SW 1271 (cell line): ENCODE measurements at regions not wholly inside any gene's neighbourhood (a gene's known extent, or its start where the extent isn't known, plus 50 kb on each side); places are given as distances from the start of the nearest gene placed in this dataset.
"Not testable (repeated sequence)": the region's sequence is repeated elsewhere in the genome, so short reads cannot be mapped to it uniquely, and the experiment has no call there.

Source experiments
- DNase-seq, 2 experiments: peaks; one replicate each; lab custom pipeline; 2025; lab: John Stamatoyannopoulos, UW

DNA sequence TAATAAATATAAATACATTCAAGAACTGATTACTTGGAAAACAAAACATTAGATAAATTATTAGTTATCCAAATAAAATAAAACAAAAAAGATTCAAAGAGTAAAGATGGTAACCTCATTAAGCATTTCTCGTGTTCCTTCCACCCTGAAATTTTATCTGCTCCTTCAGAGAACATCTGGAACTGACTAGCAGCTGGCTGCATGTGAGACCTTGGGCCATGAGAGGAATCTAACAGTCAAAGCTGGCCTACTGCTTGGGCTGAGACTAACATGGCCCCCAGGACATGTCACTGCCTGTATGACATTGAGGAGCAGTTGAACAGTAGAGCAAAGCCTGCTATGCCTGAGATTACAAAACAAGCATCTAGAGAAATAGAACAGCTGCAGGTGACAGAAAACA lies 208.5 kb upstream of the ZSWIM2 start:
- no peak for DNase-seq

DNA sequence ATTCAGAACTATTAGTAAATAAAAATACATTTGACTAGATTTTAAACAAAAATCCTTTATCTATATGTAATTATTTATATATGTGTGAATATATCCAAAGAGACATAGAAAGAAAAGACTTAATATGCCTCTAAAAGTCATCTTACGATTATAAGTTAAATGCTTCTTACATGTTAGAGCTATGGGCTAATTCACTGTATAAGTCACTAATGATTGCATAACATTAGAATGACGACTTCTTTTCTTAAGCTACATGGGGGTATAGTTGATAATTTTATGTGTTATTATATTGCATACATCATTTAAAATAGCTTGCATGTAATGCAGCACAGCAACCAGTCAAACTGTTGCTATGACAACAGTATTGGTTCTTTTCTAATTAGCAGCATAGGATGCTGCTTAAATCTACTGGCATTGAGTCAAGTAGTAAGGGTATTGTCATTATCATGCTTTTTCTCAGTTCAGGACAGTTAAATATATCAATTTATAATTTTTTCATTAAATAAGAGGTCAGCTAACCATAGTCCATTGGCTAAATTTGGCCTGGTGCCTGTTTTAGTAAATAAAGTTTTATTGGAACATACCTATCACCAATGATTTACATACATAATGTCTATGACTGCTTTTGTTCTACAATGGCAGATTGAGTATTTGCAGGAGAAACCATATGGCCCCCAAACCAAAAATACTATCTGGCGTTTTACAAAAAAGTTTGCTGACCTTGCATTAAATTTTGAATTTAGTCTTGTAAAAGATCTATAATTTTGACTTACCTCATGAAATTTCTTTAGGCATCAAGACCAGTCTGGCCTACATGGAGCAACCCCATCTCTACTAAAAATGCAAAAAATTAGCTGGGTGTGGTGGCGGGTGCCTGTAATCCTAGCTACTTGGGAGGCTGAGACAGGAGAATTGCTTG lies 207.7 kb upstream of the ZSWIM2 start:
- no peak for DNase-seq

GRCh38 chr2:187055463-187055862 lies 206.5 kb upstream of the ZSWIM2 start:
- no peak for DNase-seq

DNA sequence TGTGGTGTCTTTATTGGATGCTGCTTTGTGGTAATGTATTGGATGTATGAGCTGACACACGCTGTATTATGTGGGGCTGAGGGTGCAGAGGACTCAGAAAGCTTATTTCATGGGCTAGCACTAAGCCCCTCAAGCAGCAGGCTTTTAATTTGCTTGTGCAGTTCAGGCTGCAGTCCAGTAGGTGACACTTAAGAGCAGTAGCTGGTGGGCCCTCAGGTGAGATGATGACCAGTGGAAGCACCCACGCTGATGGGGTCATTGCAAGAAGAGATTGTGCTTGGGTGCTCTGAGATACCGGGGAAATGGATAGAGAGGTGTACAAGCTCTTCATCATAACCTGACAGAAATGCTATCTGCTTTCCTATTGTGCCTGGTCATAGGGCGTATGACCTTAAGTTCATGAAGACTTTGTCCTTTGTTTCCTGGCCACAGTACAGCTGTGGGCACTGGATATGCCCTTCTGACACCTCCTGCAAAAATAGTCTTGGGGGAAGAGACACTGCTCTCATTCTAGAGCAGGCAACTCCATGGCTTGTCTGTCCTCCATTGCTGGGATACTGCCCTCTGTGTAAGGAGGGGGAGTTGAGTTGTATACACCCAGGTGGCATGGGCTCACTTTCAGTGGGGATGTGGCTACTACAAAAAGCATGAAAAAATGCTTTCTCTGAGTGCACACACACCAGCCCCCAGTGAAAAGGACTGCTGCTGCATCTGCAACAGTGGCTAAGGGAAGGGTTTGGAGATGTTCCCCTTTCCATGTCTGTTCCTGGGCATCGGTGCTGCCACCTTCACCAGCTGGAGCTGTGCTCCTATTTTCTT lies 205.7 kb upstream of the ZSWIM2 start:
- DNase-seq, result no peak

- DNase-seq, result no peak
These were observed 202.4 kb upstream of the ZSWIM2 start for GRCh38 chr2:187051350-187051749.

DNA sequence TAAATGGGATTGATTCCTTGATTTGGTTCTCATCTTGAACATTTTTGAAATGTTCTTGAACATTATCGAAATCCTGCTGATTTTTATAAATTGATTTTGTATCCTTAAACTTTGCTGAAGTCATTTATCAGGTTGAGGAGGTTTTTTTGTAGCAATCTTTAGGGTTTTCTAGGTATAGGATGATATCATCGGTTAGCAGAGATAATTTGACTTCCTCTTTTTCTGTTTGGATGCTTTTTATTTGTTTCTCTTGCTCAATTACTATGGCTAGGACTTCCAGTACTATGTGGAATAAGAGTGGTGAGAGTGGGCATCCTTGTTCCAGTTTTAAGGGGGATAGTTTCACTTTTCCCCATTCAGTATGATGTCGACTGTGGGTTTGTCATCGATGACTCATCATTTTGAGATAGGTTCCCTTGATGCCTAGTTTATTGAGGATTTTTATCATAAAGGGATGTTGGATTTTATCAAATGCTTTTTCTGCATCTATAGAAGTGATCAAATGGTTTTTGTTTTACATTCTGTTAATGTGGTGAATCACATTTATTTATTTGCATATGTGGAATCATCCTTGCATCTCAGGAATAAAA lies 201.5 kb upstream of the ZSWIM2 start:
- DNase-seq, result no peak

DNA sequence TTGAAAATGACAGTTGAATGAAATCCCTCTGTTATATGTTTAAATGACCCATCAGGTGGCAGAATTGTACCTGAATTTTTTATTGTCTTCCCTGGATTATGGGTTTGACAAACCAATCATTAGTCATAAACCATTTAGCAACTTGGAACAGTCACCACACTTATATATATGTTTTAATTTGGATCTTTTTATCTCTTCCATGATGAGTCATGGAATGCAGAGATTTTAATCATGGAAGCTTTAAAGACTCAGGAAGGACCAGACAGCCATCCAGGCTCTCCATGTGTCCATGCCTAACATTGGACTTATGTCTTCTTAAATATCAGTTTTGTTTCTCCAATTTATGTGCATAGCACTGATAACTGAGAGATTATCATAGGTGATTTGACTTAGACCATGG lies 188.3 kb upstream of the ZSWIM2 start:
- DNase-seq, result no peak

DNA sequence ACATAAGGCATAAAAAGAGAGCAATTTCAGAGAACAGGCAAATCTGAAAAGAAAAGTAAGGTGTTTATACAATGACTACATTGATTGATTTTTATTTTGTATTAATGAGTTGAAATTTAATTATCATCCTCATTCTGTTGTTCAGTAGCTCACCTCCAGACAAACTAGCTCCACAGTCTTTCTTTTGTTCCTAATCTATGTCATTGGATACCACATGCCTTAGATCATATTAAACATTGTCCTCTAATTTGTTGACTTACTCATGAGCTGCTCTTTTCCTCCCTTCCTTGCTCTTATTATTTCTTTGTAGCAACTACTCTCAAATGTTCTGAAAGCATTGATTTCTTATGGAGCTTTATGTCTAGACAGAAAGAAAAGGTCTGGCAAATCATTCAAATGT lies 185.5 kb upstream of the ZSWIM2 start:
- no peak for DNase-seq

- DNase-seq, result no peak
These were observed 175.8 kb upstream of the ZSWIM2 start for GRCh38 chr2:187024739-187025138.

DNA sequence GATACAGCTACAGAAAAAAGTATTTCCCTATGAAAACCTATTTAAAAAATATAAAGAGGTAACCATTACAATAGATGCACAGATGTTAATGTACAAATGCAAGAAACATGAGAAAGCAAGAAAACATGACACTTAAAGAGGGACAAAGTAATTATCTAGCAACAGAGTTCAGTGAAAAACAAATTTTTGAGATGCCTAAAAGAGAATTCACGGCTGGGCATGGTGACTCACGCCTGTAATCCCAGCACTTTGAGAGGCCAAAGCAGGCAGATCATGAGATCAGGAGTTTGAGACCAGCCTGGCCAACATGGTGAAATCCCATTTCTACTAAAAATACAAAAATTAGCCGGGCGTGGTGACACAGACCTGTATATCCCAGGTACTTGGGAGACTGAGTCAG lies 175.0 kb upstream of the ZSWIM2 start:
- DNase-seq, result not testable (repeated sequence)

- no peak for DNase-seq
These were observed 168.5 kb upstream of the ZSWIM2 start for GRCh38 chr2:187017438-187017837.

DNA sequence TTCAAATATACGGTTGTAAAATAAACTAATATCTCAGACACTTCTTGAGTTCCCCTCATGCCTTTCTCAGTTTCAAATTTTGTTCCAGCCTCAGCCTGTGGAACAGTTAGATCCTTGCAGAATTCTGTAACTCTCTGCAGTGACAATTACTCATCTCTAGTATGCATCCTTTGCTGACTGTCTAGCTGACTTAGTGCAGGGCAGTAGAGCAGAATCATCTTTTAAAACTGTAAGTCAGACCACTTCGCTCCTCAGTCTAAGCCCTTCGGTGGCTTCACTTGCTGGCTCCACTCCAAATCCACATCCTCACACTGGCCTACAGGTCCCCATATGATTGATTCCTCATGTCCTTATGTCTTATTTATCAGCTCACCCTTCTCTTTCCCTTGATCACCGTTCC lies 164.1 kb upstream of the ZSWIM2 start:
- no peak for DNase-seq

DNA sequence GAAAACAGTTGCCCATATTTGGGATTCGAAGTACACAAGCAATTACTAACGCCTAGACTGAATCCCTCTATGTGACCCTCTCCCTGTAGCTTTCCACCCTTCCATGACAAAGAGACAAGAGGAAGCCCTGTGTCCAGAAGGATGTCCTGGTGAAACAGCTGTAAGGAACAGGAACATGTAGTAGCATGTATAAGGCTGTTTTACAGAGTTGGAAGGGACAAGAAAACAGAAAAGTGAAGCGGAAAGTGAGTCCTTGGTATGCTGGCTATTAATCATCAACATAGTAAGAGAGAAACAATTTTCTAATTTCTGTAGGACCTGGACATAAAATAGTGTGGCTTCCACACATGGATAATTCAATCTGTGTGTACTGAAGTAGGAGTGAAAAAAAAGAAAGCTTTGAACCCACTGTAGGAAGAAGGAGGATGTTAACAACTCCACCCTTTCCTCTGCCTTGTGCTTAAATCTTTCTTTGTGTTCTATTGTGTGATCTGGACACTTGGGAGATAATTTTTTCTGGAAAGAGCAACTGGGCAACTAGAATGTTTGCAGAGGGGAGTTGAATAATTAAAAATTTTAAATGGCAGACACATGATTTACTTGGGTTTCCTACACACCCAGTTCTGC lies 162.3 kb upstream of the ZSWIM2 start:
- no peak for DNase-seq

GRCh38 chr2:187009483-187010239 lies 160.7 kb upstream of the ZSWIM2 start:
- DNase-seq, result no peak

DNA sequence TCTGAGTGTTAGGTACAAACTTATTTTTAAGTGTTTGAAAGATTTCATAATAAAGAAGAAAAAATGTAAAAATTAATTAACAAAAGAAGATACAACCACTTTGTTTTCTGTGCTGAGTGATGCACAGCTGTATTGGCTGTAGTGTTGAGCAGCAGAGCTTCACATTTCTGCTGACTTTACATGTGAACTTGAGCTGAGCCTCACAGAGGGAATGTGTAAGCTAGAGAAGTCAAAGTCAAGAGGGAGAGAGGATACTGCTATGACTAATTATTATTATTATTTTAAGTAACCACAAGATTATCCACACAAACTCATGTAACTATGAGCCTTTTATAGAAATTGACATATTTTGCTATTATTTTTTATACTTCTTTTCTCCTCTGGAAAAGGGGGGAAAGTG lies 159.1 kb upstream of the ZSWIM2 start:
- no peak for DNase-seq

GRCh38 chr2:187003611-187004010 lies 154.6 kb upstream of the ZSWIM2 start:
- no peak for DNase-seq

DNA sequence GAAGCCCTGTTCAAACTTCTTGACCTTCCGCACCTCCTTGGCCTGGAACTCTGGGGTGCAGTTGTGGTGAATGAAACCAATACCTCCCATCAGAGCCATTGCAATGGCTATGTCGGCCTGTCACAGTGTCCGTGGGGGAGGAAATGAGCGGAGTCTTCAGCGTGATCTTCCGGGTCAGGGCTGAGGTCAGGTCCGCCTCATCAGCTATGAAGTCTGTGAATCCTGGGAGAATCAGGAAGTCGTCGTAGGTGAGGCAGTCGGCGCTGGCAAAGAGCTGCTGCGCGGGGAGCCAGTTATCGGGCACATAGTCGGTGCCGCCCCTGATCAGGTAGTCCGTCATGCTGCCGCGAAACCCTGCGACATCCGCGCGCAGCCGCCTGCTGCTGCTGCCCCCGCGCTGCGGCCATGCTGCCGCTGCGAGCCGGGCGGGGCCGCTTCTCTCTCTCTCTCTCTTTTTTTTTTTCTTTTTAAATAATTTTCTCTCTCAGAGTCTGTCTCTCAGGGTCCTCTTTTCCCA lies 154.1 kb upstream of the ZSWIM2 start:
- DNase-seq, result no peak

GRCh38 chr2:187002242-187002641 lies 153.3 kb upstream of the ZSWIM2 start:
- no peak for DNase-seq

DNA sequence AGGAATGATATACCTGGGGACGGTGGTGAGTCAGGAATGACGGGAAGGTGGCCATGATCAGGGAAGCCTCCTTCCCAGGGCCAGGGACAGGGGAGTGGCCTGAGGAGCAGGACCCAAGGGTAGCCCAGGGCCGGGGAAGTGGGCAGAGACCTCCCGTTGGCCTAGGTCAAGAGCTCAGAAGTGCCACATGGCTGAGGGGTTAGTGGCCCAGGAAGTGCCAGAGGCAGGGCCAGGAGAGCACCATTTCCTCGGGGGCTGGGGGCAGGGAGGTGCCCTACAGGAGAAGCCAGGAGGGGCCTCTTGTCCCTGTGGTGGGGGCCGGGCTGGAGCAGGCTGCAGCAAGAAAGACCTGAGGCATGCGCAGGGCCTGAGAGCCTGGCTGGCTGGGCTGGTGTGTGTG lies 152.3 kb upstream of the ZSWIM2 start:
- DNase-seq, result no peak

DNA sequence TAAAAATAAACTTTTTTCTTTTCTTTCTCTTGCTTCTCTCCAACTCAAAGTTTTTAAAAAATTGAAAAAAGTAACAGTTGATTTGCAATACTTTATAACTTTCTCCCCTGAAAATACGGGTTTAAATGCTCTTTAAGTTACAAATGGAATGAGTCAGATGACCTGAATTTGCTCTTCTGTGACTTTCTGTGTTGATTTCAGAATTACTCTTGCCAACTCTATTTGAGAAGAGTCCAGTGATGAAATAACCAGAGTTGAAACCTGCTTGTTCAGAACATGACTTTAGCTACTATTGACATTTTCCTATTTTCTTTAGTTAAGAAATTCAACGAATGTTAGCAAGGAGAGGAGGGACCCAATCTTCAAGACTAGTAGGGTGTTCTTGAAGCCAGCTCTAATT lies 146.1 kb upstream of the ZSWIM2 start:
- no peak for DNase-seq

- no peak for DNase-seq
These were observed 143.6 kb upstream of the ZSWIM2 start for GRCh38 chr2:186992597-186992996.
